Neural crest cell (in vitro differentiated cells): ENCODE measurements at regions not wholly inside any gene's neighbourhood (a gene's known extent, or its start where the extent isn't known, plus 50 kb on each side); places are given as distances from the start of the nearest gene placed in this dataset.

ENCODE experiments used
- DNase-seq: peaks from one replicate; pipeline ENCODE4 v3.0.0; 2021; ENCODE audit warnings: low read depth, mixed read lengths, low spot score
- H3K27ac Mint-ChIP-seq: one replicate; pipeline ENCODE4 v1.8.0; 2021; ENCODE audit warnings: mild to moderate bottlenecking, mixed read lengths; ENCODE audit not compliant: unreplicated experiment
- H3K27me3 Mint-ChIP-seq: 2 replicates; pipeline ENCODE4 v1.8.0; 2021; ENCODE audit warnings: low read depth, mild to moderate bottlenecking, mixed read lengths
- H3K36me3 Mint-ChIP-seq: 2 replicates; pipeline ENCODE4 v1.8.0; 2021; ENCODE audit warnings: low read depth, mild to moderate bottlenecking, mixed read lengths
- H3K4me1 Mint-ChIP-seq: 2 replicates; pipeline ENCODE4 v1.8.0; 2021; ENCODE audit warnings: mixed read lengths
- H3K4me3 Mint-ChIP-seq: one replicate; pipeline ENCODE4 v1.8.0; 2021; ENCODE audit warnings: mild to moderate bottlenecking, mixed read lengths
- H3K9me3 Mint-ChIP-seq: 2 replicates; pipeline ENCODE4 v1.8.0; 2021; ENCODE audit warnings: mixed read lengths
- TF ChIP-seq, protein P1 (sequence below): fragments of 200-600 bp; sonication (generic); conservative IDR thresholded peaks from 2 replicates; pipeline ENCODE4 v1.5.0; 2021; ENCODE audit warnings: antibody characterized with exemption, mild to moderate bottlenecking

DNA sequence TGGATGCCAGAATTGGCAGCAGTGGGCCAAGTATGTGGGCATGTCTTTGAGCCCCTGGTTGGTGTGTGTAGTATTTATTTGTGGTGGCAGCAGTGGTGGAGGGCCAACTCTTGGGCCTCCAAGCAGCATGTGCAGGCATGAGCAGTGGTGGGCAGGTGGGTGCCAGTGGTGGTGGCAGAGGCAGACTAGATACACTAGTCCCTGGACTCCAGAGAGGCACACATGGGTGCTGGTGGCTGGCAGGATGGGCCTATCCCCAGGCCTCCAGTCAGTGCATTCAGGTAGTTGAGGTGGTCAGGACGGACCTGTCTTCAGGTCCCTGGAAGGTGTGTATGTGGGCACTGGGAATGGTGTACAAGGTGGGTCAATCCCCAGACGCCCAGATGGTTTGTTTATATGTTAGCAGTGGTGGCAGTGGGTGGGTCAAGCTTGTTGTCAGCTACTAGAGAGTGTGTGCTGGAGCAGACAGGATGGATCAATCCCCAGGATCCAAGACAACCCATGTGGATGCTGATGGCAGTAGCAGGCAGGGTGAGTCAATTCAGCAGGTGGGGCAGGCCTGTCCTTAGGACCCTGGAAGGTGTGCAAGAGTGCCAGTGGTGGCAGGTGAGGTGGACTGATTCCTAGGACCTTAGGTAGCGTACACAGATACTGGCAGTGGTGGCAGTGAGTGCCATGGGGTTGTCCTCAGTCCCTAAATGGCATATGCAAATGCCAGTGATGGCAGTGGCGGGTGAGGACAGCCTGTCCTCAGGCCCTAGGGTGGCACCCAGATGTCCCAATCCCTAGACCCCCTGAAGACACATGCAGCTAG is 294.3 kb downstream of the RPS24 start:
- H3K36me3 Mint-ChIP-seq, result peaks cover 11% of the 10 kb centered on the region
- H3K4me1 Mint-ChIP-seq, result peaks cover 23% of the 10 kb centered on the region
- DNase-seq, result no peak

DNA sequence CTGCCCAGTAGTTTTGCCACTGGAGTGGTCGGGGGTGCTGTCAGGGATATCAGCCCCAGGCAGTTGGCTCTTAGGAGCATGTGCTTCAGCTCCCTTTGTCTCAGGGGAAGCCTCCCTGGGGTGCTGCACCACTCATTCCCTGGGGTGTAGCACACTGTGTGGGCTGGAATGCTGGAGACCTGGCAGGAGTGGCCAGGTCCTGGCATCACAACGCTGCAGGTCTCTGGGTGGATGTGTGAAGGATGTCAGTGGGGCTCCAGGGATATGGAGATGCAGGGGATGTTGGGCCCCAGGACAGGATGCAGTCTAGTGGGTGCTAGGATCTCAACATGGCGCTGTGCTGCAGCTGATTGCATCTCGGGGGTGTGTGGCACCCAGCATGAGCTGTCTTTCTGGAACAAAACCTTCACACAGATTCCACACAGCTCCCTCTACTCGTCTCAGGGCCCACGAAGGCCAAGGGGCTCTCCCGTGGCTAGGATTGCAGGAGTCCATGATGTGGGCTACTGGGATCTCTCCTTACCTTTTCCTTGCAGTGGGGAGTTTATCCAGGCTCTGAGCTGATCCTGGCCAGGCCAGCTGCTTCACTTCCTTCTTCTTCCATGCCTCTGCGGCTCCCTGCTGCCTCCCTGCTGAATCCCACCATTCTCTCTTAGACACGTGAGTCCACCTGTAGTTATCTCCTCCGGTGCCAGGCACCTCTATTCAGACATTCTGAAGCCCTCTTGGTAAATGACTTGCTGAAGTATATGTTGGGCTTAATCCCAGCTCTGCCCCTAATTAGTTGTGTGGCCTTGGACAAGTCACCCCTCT is 295.1 kb downstream of the RPS24 start:
- Mint-ChIP-seq H3K36me3 (peaks cover 14% of the 10 kb centered on the region), H3K27me3 (no peaks in the 10 kb centered on the region), H3K9me3 (peaks cover 17% of the 10 kb centered on the region), H3K27ac (no peak overlapping the region), H3K4me3 (no peak overlapping the region), H3K4me1 (peaks cover 21% of the 10 kb centered on the region)
- no peak for DNase-seq
- TF ChIP-seq, protein P1, sequence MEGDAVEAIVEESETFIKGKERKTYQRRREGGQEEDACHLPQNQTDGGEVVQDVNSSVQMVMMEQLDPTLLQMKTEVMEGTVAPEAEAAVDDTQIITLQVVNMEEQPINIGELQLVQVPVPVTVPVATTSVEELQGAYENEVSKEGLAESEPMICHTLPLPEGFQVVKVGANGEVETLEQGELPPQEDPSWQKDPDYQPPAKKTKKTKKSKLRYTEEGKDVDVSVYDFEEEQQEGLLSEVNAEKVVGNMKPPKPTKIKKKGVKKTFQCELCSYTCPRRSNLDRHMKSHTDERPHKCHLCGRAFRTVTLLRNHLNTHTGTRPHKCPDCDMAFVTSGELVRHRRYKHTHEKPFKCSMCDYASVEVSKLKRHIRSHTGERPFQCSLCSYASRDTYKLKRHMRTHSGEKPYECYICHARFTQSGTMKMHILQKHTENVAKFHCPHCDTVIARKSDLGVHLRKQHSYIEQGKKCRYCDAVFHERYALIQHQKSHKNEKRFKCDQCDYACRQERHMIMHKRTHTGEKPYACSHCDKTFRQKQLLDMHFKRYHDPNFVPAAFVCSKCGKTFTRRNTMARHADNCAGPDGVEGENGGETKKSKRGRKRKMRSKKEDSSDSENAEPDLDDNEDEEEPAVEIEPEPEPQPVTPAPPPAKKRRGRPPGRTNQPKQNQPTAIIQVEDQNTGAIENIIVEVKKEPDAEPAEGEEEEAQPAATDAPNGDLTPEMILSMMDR, result no peak

More for the DNA sequence above, 294.3 kb downstream of the RPS24 start:
- no peaks in the 10 kb centered on the region for H3K27me3 Mint-ChIP-seq
- H3K4me3 Mint-ChIP-seq, result no peak overlapping the region
- TF ChIP-seq, protein P1, result no peak
- peaks cover 14% of the 10 kb centered on the region for H3K9me3 Mint-ChIP-seq
- no peak overlapping the region for H3K27ac Mint-ChIP-seq

DNA sequence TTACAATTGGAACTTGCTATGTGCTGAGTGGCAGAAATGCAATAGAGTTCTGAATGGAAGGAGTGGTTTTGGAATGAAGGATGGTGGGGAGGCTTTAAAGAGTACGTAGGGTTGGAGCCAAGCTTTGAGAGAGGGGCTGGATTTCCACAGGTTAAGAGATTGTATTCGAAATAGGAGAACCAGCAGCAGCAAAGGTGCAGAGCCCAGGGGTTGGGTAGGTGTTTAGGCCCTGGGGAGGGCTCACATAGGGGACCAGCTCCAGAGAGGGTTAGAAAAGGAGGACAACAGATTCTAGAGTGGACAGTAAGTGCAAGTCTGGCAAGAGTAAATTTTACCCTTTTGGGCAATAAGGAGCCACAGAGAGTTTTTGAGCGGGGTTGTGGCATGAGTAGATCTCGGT is 297.2 kb downstream of the RPS24 start:
- peaks cover 35% of the 10 kb centered on the region for H3K4me1 Mint-ChIP-seq
- DNase-seq, result no peak
- TF ChIP-seq, protein P1, result no peak
- H3K9me3 Mint-ChIP-seq, result peaks cover 17% of the 10 kb centered on the region
- H3K27me3 Mint-ChIP-seq, result no peaks in the 10 kb centered on the region
- H3K4me3 Mint-ChIP-seq, result no peak overlapping the region
- peak overlapping the region; percentile 75 for H3K27ac Mint-ChIP-seq
- H3K36me3 Mint-ChIP-seq, result peaks cover 14% of the 10 kb centered on the region

DNA sequence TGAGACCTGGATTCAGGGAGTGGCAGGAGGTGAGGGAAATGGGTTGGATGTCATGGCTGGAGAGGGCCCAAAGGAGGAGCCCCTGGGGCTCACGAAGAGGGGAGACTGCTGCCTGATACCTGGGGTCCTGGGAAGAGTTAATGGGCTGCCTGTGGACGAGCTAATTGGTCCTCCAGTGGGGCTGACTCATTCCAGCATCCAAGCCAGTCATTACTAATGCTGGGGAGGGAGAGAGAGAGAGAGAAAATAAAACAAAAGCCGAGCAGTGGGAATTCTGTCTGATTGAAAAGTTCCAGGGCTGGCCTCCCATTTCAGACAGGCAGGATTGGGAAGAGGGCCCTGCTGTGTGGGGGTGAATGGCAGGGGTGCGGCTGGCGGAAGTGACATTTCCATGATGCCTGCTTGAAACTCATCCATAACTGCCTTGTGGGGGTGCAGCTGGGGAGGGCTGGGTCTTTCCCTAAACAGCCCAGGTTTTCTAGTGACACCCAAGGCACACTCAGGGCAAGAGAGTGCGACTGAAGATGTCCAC is 297.8 kb downstream of the RPS24 start:
- Mint-ChIP-seq H3K9me3 (peaks cover 13% of the 10 kb centered on the region), H3K4me1 (peaks cover 41% of the 10 kb centered on the region), H3K27ac (peak overlapping the region; percentile 75), H3K27me3 (no peaks in the 10 kb centered on the region), H3K36me3 (peaks cover 12% of the 10 kb centered on the region), H3K4me3 (no peak overlapping the region)
- DNase-seq, result no peak
- TF ChIP-seq, protein P1, result no peak

DNA sequence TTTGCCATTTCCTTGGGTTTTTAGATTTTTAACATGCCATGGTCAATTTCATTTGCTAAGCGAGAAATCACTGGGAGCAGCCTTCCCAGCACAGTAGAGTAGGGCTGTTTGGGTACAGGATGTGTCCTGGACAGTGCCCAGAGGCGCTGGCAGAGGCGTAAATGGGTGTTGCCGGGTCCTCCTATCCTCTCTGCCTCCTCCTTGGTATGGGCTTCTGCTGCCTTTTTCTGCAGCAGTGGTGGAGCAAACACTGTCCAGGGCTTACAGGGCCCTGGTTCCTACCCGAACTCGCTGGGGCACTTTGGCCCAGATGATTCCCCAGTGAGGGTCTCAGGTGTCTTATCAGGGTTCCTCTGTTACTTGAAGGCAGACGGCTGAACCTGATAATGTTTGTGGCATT is 298.3 kb downstream of the RPS24 start:
- H3K9me3 Mint-ChIP-seq, result peaks cover 10% of the 10 kb centered on the region
- TF ChIP-seq, protein P1, result no peak
- no peaks in the 10 kb centered on the region for H3K27me3 Mint-ChIP-seq
- H3K4me3 Mint-ChIP-seq, result no peak overlapping the region
- H3K4me1 Mint-ChIP-seq, result peaks cover 46% of the 10 kb centered on the region
- DNase-seq, result no peak
- peaks cover 10% of the 10 kb centered on the region for H3K36me3 Mint-ChIP-seq
- H3K27ac Mint-ChIP-seq, result no peak overlapping the region
